Erythroblast (primary cell): ENCODE measurements at regions not wholly inside any gene's neighbourhood (a gene's known extent, or its start where the extent isn't known, plus 50 kb on each side); places are given as distances from the start of the nearest gene placed in this dataset.

Experiments
- GATA1 ChIP-seq: IDR thresholded peaks from 2 replicates; pipeline ENCODE4 v1.6.1; 2011; ENCODE audit warnings: low read depth, mild to moderate bottlenecking, control low read depth, low read length, moderate library complexity
- POLR2A ChIP-seq: IDR thresholded peaks from 2 replicates; pipeline ENCODE4 v1.6.1; 2011; ENCODE audit warnings: mild to moderate bottlenecking, low read length

- TF ChIP-seq POLR2A: no peak
- TF ChIP-seq GATA1: no peak
These were observed 984.8 kb downstream of the TMEM121 start for GRCh38 chr14:106511006-106511799.
